Left ventricle myocardium inferior (tissue), 1 donor: ENCODE measurements at regions not wholly inside any gene's neighbourhood (a gene's known extent, or its start where the extent isn't known, plus 50 kb on each side); places are given as distances from the start of the nearest gene placed in this dataset.
"Not testable (repeated sequence)": the region's sequence is repeated elsewhere in the genome, so short reads cannot be mapped to it uniquely, and the experiment has no call there.

Experiments
- DNase-seq: peaks from one replicate; pipeline ENCODE4 v3.0.0-alpha.2; 2020
- H3K27ac ChIP-seq: fragments of 200-600 bp; replicated peaks from 2 replicates; pipeline ENCODE4 v1.8.0; 2021
- H3K27me3 ChIP-seq: fragments of 200-600 bp; 2 replicates; pipeline ENCODE4 v1.8.0; 2021; ENCODE audit warnings: low read depth
- H3K36me3 ChIP-seq: fragments of 200-600 bp; 2 replicates; pipeline ENCODE4 v1.8.0; 2021
- H3K4me1 ChIP-seq: fragments of 200-600 bp; 2 replicates; pipeline ENCODE4 v1.8.0; 2021
- H3K4me3 ChIP-seq: fragments of 200-600 bp; 2 replicates; pipeline ENCODE4 v1.8.0; 2021; ENCODE audit warnings: mild to moderate bottlenecking, moderate library complexity
- H3K9me3 ChIP-seq: fragments of 200-600 bp; replicated peaks from 2 replicates; pipeline ENCODE4 v1.8.0; 2021
- intact Hi-C: fragments of 100-400 bp; cut with micrococcal nuclease; formaldehyde crosslinking; loops from one replicate; pipeline ENCODE4 v1.11.0; 2022
- TF ChIP-seq, protein P1 (sequence below): fragments of 200-600 bp; IDR thresholded peaks from 2 replicates; pipeline ENCODE4 v1.8.0; 2021; ENCODE audit warnings: antibody characterized with exemption, mild to moderate bottlenecking, borderline replicate concordance
- donor health status: DM: no; HTN: yes; CAD: no; lungs with severe emphysema.

DNA sequence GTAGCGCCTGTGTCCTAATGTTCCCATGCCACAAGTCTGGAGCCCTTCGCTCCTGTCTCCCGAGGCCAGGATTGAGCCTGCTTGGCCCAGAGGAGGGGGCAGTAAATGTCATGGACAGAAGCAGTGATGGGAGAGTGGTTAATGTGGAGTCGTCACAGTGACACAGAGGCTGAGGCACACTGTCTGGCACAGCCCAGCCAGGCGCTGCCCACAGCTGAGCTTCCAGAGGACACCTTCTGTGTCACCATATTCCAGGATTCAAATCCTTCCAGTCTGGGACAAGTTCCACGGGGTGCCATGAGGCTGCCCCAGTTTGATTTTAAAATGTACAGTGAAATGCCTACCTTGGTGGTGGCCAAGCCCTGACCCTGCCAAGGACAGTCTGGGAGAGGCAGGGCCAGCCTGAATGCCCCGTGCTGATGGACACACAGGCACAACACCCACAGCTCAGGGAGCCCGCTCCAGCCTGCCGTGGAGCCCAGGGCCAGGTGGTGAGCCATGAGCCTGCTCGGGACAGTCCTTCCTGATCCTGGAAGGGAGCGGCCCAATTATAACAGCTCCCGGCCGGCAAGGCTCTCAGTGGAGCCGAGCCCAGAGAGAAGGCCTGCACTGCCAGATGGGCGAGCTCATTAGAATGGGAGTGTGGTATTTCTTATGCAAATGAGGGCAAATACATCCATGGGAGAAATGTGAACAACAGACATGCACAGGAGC is 99.1 kb upstream of the RUFY1 start:
- no peak for DNase-seq
- TF ChIP-seq, protein P1, sequence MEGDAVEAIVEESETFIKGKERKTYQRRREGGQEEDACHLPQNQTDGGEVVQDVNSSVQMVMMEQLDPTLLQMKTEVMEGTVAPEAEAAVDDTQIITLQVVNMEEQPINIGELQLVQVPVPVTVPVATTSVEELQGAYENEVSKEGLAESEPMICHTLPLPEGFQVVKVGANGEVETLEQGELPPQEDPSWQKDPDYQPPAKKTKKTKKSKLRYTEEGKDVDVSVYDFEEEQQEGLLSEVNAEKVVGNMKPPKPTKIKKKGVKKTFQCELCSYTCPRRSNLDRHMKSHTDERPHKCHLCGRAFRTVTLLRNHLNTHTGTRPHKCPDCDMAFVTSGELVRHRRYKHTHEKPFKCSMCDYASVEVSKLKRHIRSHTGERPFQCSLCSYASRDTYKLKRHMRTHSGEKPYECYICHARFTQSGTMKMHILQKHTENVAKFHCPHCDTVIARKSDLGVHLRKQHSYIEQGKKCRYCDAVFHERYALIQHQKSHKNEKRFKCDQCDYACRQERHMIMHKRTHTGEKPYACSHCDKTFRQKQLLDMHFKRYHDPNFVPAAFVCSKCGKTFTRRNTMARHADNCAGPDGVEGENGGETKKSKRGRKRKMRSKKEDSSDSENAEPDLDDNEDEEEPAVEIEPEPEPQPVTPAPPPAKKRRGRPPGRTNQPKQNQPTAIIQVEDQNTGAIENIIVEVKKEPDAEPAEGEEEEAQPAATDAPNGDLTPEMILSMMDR = no peak

DNA sequence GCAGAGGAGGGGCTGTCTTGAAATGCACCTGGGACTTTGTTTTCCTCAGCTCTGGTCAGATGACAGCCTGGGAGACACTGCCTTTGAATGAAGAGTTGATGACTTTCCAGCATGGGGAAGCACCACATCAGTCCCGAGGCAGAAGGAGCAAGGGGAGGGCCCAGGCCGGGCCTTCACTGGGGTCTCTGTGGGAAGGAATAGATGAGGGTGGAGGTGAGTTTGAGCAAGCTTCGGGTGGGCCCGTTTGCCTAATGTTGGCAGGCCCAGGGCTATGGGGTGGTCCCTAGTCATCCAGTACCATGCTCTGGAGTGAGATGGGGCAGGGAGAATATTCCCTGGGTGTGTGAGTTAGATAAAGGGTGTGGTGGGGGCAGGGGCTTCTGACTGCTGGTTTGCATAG is 100.4 kb upstream of the RUFY1 start:
- peaks cover 14% of the 10 kb centered on the region for H3K27me3 ChIP-seq

More for the DNA sequence above, 99.1 kb upstream of the RUFY1 start:
- intact Hi-C loops = no loop called here
- H3K27ac ChIP-seq = no peak overlapping the region
- H3K9me3 ChIP-seq = peaks cover 4% of the 10 kb centered on the region
- H3K27me3 ChIP-seq = peaks cover 14% of the 10 kb centered on the region
- H3K4me1 ChIP-seq = no peaks in the 10 kb centered on the region
- no peak overlapping the region for H3K4me3 ChIP-seq
- H3K36me3 ChIP-seq = no peaks in the 10 kb centered on the region

DNA sequence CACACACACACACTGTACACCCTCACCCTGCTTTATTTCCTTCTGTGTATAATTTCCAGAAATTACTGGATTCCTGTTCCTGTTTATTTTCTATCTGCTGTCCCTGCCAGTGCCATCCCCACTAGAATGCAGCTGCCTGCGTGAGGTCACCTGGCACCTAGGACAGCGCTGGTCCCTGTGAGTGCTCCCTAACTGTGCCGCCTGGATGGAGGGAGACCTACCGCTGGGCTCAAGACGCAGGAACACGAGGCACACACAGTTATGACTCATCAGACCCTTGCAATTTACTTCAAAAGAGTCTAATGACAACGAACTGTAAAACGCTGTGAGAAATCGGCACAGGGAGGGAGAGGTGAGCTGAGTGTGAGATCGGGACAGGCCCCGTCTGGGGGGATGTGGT is 102.1 kb upstream of the RUFY1 start:
- H3K27me3 ChIP-seq, DNase-seq, H3K36me3 ChIP-seq, H3K4me3 ChIP-seq, H3K4me1 ChIP-seq, H3K9me3 ChIP-seq, H3K27ac ChIP-seq, intact Hi-C loops: not testable (repeated sequence)

More for the DNA sequence above, 100.4 kb upstream of the RUFY1 start:
- intact Hi-C loops, H3K9me3 ChIP-seq, H3K27ac ChIP-seq, H3K4me1 ChIP-seq, H3K4me3 ChIP-seq, H3K36me3 ChIP-seq, DNase-seq: not testable (repeated sequence)

DNA sequence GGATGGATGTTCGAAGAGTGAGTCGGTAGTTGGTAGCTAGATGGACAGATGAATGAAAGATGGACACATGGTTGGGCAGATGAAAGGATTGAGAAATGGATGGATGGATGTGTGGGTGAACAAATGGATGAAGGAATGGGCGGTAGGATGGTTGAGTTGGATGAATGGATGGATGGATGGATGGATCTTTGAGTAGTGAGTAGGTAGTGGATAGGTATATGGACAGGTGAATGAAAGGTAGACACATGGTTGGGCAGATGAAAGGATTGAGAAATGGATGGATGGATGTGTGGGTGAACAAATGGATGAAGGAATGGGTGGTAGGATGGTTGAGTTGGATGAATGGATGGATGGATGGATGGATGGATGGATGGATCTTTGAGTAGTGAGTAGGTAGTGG is 97.0 kb upstream of the ADAMTS2 start:
- DNase-seq, H3K4me1 ChIP-seq, H3K9me3 ChIP-seq, H3K4me3 ChIP-seq, H3K27ac ChIP-seq, H3K36me3 ChIP-seq, intact Hi-C loops: not testable (repeated sequence)
- peaks cover 37% of the 10 kb centered on the region for H3K27me3 ChIP-seq

DNA sequence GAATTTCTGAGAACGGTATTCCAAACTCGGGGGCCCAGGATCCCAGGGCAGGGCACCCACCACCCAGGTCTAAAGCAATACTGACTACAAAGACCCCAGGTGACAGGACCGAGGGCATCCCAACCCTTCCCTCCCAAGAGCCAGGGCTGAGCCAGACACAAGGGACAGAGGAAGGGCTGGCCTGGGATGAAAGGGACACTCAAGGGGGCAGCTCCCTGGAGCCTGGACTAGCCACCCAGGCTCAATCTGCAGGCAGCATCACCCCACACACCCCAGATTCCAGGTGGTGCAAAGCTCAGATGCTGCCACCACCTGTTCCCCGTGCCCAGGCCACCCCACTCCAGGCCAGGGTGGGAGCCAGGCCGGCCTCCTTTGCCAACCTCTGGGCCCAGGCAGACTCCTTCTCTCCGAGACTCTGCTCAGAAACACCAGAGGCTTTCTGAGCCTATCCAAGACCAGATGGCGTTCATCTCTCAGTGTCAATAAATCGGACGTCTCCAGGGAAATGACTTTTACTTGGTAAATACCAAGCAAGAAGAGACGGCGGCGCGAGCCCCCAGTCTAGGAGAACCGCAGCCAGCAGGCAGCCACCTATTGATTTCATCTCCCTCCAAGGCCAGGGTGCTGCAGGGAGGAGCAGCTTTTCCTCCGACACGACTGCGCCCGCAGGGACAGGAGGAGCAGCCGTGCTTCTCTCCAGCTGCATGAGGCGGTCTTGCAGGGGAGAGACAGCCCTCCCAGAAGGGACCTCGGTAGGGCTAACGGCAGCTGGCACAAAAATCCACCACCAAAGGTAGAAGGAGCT is 94.1 kb upstream of the ADAMTS2 start:
- H3K4me1 ChIP-seq = no peaks in the 10 kb centered on the region
- TF ChIP-seq, protein P1 = no peak
- H3K27ac ChIP-seq = no peak overlapping the region
- H3K27me3 ChIP-seq = peaks cover 54% of the 10 kb centered on the region
- H3K9me3 ChIP-seq = no peaks in the 10 kb centered on the region
- no peaks in the 10 kb centered on the region for H3K36me3 ChIP-seq
- no peak overlapping the region for H3K4me3 ChIP-seq
- DNase-seq = no peak
- intact Hi-C loops = no loop called here

DNA sequence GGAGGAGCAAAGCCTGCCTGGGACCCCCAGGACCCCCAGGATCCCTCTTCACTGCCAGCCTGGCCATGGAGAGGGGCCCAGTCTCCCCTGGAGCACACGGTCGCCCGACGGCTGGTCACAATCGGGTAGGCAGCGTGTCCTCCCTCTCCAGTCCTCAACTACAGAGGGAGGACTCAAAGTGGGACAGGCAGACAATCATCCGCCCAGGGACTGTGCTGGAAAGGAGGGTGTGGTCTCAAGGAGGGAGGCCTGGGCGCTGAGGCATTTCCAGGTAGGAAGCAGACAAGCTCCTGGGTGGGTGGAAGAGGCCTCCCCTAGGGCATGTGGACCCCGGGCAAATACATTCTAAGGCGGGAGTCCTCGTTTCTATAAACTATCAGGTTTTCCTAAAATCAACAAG is 93.2 kb upstream of the ADAMTS2 start:
- intact Hi-C loops = no loop called here
- H3K9me3 ChIP-seq = peaks cover under 1% of the 10 kb centered on the region
- no peak overlapping the region for H3K27ac ChIP-seq
- TF ChIP-seq, protein P1 = no peak
- no peak for DNase-seq
- no peaks in the 10 kb centered on the region for H3K4me1 ChIP-seq
- no peaks in the 10 kb centered on the region for H3K36me3 ChIP-seq
- no peak overlapping the region for H3K4me3 ChIP-seq
- H3K27me3 ChIP-seq = peaks cover 54% of the 10 kb centered on the region

DNA sequence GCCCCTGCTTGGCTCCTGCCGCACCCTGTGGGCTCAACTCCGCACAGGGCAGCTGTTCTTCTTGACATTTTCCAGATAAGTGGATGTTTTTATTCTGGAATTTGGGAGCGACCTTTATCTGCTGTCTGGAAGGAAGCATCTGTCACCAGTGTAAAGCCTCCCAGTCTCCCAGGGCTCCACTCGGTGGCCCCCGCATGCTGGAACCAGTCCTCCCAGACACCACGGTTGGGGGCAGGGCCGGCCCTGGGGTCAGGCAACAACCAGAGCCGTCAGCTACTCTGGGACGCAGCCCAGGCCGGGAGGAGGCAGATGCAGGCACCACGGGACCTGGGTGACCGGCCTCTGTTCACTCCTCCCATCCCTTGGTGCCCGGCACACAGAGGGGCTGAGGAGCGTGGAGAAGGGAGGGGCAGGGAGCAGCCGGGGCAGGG is 92.8 kb upstream of the ADAMTS2 start:
- H3K9me3 ChIP-seq = peaks cover 5% of the 10 kb centered on the region
- intact Hi-C loops = no loop called here
- H3K27ac ChIP-seq = no peak overlapping the region
- no peaks in the 10 kb centered on the region for H3K36me3 ChIP-seq
- H3K4me1 ChIP-seq = no peaks in the 10 kb centered on the region
- H3K4me3 ChIP-seq = no peak overlapping the region
- TF ChIP-seq, protein P1 = no peak
- DNase-seq = no peak
- H3K27me3 ChIP-seq = peaks cover 54% of the 10 kb centered on the region
